ENCODE measurements at regions not wholly inside any gene's neighbourhood (a gene's known extent, or its start where the extent isn't known, plus 50 kb on each side); places are given as distances from the start of the nearest gene placed in this dataset.

GRCh38 chr5:135192351-135192750 lies 158.3 kb upstream of the PITX1 start:
- TF ChIP-seq CTCF (IDR thresholded peaks at IDR 0.05; ENCODE audit: low read depth, low read length): no peak
- no peak for TF ChIP-seq EZH2phosphoT487 (IDR thresholded peaks at IDR 0.05; ENCODE audit: low read depth)

Measured in OCI-LY3 (cell line).